Dedifferentiated amniotic fluid mesenchymal stem cell (primary cell): ENCODE measurements at regions not wholly inside any gene's neighbourhood (a gene's known extent, or its start where the extent isn't known, plus 50 kb on each side); places are given as distances from the start of the nearest gene placed in this dataset.

Experiments
- DNase-seq: peaks from one replicate; pipeline ENCODE4 v3.0.0-alpha.2; 2016; ENCODE audit errors: extremely low spot score

DNA sequence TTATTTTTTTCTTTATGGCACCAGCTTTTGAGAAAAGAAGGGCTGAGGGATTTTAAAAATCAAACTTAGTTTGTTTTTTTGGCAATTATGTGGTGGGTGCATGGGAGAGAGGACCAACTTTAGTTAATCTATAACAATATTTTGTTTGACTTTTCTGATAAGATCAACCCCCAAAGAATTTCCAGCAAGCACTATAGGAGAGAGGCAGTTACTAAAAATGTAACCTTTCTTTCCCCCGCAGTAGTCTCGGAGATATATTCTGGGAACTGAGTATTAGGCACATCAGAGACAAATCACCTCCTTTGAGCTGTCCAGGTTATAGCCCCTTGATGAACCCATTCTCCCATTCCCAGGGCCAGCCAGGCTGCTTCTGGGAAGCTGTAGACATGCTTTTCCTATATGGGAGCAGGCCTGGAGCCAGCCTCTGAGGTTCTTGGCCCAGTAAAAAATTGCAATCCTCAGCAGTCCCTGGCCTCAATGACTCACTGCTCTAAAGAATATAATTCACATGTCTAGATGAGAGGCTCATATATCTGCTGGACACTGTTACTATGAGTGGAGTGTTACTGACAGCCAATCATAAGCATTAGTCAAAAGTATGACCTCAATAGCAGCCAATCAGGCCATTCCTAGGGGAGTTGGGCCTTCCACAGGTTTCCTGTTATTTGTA, 138.3 kb upstream of the AGBL1 start:
- no peak for DNase-seq

DNA sequence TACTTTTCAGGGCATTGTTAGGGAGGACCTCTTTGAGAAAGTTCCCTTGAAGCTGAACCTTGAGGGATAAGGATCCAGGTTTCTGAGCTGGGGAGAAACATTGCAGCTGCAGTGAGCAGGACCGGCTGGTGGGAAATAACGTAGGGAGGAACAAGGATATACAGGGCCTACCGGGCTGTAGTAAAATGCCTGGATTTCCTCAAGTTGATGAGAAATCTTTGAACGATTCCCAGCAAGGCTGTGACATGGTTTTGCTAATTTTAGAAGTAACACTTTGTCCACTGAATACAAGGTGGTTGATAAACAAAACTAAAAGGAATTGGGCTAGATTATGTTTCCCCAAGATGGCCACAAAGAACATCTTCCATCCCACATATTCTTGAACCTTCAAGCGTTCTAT, 137.0 kb upstream of the AGBL1 start:
- DNase-seq: no peak

DNA sequence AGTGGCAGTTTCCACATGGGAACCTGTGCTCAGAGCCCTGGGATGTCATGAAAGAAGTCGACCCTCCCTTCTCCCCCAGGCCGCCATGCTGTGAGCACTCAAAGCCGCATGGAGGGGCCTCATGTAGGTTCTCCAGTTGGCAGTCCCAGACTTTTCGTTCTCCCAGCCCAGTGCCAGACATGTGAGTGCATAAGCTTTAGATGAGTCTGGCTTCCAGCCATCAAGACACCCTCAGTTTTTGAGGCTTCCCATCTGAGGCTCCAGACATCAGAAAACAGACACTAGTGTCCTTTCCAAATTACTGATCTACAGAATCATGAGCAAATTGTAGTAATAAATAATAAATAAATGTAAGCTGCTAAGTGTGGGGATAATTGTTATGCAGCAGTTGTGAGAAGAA, 136.5 kb upstream of the AGBL1 start:
- no peak for DNase-seq

DNA sequence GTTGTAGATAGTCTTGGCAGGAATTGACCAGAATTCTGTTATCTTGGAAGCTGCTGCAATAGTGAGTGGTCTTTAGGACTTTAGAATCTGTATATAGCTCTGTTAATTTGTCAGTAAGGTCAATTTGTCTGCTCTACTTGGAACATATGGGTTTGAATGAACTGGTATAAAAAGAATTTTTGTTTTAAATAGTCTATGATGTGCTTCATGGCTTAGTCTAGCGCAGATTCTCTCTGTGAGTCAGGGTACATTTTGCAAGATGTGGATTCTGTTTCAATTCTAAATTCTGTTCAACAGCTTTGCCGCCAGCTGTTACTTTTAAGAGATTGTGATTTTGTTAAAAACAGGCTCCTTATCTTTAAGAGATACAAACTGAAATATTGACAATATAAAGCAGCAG, 135.9 kb upstream of the AGBL1 start:
- DNase-seq: no peak

DNA sequence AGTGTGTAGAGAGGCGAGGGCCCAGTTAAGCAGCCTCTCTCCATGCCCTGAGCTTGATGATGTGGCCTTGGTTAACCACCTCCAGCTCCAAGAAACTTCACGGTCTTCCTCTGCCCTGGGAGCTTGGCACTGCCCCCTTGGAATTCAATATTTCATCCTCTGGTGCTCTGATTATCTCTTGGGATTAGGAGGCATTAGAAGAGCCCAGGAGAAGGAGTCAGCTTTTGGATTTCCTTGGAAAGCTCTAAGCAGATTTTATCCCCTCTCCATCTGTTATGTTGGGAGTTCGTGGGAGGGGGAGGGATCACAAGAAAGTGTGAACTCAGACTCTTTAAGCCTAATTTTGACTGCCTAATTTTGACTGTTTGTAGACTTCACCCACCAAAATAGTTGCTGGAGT, 132.7 kb upstream of the AGBL1 start:
- no peak for DNase-seq

DNA sequence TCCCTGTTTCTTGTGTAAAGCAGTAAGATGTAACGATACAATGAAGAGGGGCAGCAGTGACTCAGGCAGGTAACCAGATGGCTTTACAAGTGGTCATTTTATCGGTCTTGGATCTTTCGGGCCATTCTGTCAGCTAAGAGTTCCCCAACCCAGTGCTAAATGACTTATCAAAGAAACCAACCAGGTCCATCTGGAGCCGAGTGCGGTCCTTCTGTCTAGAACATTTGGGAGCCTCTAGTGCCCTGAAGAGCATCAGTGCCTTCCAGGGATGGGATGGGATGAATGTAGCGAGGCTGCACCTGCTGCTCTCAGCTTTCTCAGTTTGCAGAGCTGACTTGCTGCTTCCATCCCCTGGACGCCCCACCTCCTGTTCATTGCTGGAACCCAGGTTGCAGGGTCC, 131.7 kb upstream of the AGBL1 start:
- no peak for DNase-seq

DNA sequence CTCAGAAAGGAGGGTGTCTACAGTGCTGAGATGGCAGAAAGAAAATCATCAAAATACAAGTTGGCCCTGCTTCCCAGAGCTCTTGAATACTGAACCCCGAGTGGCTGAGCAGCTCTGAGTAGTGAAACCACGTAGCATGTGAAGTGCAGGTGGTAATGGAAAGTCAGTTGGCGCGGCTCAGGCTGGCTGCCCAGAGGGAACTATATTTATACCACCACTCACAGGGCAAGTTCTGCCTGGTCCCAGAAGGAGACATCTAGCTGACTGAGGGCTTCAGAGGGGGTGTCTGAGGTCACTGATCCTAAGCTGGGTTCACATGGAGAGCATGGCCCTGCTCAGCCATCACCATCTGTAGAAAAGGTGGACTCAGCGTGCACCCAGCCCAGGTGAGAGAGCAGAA, 129.6 kb upstream of the AGBL1 start:
- no peak for DNase-seq

DNA sequence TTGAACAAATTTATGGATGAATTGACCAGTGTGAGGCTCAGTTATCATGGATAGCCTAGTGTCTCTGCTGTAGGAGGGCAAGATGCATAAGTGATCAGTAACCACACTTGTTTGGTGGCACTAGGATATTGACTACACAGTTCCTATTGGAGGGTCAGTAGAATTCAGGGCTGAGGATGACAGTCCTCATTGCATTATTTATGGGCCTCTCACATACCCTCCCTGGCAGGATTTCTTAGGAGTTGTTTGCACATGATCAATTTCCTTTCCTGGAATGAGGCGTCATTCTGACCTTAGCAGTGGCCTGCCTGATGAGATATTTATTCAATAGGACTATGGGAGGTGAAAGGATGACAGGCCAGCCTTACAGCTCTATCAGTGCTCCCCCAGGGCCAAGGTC, 125.1 kb upstream of the AGBL1 start:
- no peak for DNase-seq

DNA sequence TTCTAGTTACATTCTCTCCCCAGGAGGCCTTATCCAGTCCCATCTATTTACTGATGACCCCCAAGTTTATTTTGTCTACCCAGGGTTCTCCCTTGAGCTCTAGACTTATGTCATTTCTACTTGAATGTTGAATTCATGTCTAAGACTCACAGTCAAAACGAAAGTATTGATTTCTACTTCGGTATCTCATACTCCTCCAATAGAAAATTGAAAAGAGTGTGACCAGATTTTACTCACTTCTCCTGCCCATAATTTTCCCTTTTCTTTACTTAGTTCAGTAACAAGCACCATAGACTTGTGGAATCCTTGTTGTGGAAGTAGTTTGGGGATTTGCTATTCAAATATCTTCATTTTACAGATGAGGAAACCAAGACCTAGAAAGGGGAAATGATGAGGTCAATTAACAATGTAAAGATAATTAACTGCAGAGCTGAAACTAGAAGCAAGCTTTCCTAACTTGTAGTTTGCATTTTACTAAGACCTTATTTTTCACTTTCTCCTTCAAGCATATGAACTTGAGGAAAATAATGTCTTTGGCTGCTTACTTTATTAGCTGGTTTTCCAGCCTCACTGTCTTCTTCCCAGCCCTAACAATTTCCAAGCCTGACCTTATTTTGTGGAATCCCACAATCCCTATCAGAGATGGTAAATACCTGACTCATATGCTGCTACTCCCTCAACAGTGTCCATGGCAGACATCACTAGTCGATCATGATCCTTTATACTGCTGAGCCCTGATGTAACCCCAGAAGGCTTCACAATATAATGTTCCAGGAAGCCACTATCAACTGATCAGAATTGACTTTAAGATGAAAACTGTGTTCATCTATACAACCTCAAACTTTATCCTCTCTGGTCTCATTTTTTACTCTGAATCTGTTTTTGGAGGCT, 123.9 kb upstream of the AGBL1 start:
- no peak for DNase-seq

DNA sequence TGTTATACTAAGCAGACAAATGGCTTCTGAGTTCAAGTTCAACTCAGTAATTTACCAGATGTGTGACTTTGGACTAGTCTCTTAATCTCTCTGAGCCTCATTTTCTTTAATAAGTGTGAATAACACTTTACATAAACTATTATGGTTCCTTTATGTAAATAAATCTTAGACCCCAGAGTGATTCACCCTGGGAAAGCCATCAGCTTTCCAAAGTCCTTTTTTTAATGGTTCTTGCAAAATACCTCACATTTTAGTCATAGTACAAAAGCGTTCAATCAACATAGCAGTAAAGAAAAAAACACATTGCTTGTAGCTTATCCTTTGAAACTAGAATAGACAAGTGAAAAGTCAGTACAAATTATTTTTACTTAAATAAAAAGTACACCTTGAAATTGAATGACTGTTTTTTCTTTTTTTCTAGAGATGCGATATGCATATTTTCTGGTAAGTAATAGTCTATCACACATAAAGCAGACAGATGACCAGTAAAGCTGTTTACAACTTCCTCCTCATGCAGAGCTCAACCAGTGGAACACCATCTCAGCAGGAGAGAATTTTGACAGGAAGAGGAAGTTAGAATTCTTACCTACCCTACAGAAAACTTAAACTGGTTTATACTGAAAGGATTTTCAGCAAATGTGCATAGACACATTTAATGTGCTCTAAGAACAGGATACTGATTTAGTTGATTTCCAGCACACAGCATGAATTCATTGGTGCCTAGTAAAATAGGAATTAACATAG, 123.0 kb upstream of the AGBL1 start:
- DNase-seq: no peak

DNA sequence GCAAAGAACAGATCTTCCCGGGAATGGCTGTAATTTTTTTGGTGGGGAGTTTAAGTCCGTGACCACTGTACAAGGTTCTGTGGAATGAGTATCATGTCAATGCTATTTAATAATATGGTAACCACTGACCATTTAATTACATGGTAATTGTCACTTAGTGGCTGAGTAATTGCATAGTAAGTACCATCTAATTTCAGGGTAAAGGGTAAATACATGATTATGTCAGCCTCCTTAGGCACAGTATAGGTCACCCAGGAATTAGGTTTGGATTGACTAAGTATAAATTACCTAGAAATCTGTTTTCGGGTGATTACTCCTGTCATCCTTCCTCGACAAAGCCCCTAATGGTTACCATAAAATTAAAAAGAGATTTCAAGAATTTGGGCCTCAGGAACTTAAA, 120.1 kb upstream of the AGBL1 start:
- DNase-seq: no peak

DNA sequence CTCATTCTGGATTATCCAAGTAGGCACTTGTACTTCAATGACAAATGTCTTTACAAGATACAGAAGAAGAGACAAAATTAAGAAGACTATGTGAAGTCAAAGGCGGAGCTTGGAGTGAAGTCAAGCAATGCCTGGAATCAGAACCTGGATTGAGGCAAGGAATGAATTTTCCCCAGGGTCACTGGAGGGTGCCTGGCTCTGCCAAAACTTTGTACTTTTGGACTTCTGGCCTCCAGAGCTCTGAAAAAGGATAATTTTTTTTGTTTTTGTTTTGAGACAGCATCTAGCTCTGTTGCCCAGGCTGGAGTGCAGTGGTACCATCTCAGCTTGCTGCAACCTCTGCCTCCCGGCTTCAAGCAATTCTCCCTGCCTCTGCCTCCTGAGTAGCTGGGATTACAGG, 119.3 kb upstream of the AGBL1 start:
- DNase-seq: no peak

DNA sequence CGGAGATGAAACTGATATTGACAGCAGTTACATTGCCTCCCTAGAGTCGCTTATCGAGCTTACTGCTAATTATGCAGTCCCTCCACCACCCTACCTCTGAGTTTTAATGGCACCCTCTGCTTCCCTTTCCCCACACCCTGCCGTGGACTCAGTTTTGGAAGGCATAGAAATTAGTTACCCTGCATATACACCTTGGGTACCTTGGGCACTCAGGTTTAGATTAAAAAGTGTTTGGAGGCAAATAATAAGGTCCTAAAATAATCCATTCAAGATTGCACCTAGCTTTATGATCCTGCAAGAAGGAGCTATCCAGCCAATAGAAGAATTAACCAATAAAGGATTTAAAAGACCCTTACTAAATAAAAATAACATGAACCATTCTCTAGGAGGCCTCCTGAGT, 117.8 kb upstream of the AGBL1 start:
- no peak for DNase-seq

DNA sequence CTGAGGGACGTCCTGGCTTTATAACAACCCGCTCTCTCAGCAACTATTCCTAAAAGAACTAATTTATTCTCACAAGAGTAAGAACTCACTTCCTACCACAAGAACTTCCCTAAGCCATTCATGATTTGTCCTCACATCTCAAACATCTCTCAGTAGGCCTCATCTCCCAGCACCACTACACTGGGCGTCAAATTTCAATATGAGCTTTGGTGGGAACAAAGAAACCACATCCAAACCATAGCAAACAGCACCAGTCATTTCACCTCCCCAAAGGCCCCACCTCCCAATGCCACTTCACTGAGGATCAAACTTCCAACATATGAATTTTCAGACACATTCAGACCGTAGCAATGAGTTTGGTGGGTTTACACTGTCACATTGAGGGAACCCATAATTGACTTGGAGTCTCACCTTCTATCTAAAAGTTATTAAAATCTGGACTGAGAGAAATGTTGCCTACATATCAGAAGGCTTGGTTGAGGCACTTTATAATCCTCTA, 116.4 kb upstream of the AGBL1 start:
- no peak for DNase-seq

DNA sequence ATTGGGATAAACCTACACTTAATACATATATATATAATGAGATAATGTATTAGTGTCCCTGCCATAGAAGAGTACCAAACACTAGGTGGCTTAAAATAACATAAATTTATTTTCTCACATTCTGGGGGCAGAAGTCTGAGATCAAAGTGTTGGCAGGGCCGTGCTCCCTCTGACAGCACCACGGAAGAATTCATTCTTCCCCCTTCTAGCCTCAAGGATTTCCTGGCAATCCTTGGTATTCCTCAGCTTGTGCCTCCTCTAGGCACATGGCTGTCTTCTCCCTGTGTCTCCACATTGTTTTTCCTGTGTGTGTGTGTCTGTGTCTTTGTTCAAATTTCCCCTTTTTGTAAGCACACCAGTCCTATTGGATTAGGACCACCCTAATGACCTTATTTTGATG, 115.2 kb upstream of the AGBL1 start:
- DNase-seq: no peak

DNA sequence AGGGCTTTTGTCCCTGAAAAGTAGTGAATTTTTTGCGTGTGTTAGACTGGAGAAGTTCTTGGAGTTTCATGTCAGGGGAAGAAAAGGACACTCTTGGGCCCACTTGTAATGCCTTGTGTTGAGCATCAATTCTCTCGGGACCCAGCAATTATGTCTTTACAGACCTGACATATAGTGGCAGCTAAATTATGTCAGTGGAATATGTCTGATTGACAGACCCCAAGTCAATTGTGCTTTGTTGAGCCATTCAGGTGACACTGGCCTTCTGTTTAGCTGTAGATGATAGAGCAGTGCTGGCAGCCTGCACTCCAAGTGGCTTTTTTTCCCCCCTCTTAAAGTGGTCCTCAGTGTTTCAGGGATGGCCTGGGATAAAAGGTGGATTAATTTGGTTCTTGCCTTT, 112.1 kb upstream of the AGBL1 start:
- DNase-seq: no peak

DNA sequence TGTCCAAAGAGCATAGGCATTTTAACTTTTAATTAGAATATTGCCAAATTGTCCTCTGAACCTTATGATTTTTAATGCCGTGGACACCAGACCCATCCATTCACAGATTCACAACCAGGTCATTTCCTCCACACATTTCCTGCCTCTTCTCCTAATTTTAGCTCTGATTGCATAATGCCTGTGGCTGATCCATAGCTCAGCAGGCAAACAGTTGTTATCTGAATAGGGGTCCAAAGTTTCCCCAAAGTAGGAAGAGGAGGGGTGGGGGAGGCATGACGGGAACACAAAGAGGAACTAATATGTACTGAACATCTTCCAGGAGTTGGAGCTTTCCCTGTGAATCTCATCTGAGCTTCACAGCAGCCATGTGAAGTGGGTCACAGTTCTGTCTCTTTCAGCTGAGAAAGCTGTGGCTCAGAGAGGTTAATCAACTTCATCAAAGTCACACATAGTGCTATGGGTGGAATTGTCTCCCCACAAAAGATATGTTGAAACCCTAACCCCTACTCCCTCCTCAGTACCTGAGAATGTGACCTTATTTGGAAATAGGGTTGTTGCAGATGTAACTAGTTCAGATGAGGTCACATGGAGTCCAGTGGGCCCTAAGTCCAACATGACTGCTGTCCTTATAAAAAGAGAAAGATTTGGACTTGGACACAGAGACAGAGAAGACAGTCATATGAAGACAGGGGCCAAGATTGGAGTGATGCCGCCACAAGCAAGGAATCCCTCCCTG, 106.7 kb upstream of the AGBL1 start:
- no peak for DNase-seq

DNA sequence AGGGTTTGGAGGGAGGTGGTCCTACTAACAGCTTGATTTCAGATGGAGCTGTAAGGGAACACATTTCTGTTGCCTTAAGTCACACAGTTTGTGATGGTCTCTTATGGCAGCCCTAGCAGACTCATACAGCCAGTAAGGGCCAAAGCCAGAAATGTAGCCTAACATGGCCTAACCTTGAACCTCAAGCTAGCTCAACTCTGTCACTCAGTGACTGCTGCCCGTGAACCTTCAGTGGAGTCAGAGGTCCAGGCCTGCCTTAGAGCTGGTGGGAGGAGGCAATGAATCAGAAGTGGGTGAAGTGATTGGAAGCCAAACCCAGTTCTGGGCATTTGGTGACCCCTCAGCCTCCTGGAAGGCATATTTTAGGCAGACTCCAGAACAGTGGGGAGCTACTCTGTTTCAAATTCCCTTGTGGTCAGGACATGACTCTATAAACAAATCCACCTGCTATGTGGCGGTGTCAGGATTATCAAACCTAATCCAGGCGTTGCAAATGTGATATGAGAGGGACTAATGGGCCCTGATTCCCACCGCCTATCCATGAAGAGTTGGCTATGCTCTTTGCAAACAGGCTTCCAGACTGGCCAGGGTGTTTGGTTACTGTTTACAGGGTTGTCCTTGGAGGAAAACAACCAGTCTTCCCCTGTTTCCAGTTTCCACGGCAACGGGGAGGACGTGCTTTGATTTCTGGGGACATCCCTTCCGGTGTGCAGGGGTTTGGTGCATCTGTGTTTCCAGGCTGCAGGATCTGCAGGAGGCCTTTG, 105.9 kb upstream of the AGBL1 start:
- DNase-seq: no peak

DNA sequence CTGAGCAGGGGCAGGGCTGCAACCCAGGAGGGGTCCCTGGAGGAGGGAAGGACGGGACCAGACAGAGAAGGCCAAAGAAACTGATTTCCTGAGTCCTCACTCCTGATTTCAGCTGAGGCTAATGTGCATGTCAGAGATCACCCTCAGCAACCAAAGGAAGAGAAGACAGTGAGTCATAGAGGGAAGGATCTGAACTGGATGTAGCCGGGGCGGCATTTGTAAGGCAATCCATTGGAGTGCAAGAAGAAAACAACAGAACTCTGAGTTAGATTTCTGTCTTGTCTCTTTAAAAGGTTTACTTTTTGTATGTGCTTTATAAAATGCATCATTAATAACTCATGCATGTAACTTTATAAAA, 105.3 kb upstream of the AGBL1 start:
- DNase-seq: no peak

DNA sequence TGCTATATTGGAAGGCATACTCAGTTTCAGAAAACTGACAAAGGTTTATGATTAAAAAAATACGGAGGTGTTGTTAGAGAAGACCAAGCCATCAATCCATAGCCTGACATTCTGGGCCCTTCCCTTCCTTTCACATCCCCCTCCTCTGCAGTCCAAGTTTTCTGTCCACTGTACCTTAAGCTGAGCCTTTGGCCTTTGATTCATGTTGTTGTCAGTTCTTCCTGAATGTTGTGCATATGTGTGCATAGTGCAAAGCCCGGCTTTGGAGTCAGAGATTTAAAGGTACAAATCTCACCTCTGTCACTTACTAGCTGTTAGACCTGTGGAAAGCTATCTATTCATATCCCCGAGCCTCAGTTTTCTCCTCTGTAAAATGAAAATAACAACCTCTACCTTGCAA, 104.9 kb upstream of the AGBL1 start:
- DNase-seq: no peak

DNA sequence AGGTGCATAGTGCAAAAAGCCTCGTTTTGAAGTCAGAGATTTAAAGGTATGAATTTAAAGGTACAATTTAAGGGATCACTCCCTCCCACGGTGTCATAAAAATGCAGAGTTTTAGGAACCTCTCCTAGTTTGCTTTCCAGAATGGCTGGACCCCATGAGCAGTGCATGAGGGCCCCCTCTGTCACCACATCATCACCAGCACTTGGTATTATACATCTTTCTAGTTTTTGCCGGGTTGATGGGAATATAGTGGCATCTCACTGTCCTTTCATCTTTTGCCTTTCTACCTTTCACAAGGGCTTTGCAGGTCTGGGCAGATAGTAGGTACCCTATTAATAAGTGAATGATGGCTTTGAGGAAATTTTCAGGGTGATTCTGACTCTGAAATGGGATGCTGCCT, 103.6 kb upstream of the AGBL1 start:
- no peak for DNase-seq
